Fibroblast of pulmonary artery (primary cell): ENCODE measurements at regions not wholly inside any gene's neighbourhood (a gene's known extent, or its start where the extent isn't known, plus 50 kb on each side); places are given as distances from the start of the nearest gene placed in this dataset.

Experiments
- DNase-seq: peaks from one replicate; pipeline ENCODE4 v3.0.0-alpha.2; 2010; ENCODE audit warnings: low read depth
- H3K4me3 ChIP-seq: replicated peaks from 2 replicates; pipeline ENCODE4 v1.5.1; 2011; ENCODE audit warnings: low read depth, mild to moderate bottlenecking, control low read depth, low read length, moderate library complexity
- CTCF ChIP-seq: IDR thresholded peaks from 2 replicates; pipeline ENCODE4 v1.5.1; 2011; ENCODE audit warnings: mild to moderate bottlenecking, control low read depth, low read length, inconsistent platforms; ENCODE audit errors: missing control alignments

GRCh38 chr3:28575746-28576613, 227.4 kb upstream of the AZI2 start:
- H3K4me3 ChIP-seq, result peak overlapping the region; percentile 4

GRCh38 chr3:28576614-28577200, 228.1 kb upstream of the AZI2 start:
- DNase-seq, result no peak
- TF ChIP-seq CTCF, result no peak
- H3K4me3 ChIP-seq, result no peak overlapping the region

More at GRCh38 chr3:28575746-28576613, 227.4 kb upstream of the AZI2 start:
- no peak for TF ChIP-seq CTCF
- peak; percentile 3 for DNase-seq

GRCh38 chr3:28577941-28578500, 229.4 kb upstream of the AZI2 start:
- DNase-seq, result no peak
- no peak overlapping the region for H3K4me3 ChIP-seq
- no peak for TF ChIP-seq CTCF

- no peak for DNase-seq
- TF ChIP-seq CTCF, result no peak
- no peak overlapping the region for H3K4me3 ChIP-seq
Measured at GRCh38 chr3:28586325-28586724, 237.7 kb upstream of the AZI2 start.

- DNase-seq, result no peak
- no peak for TF ChIP-seq CTCF
- H3K4me3 ChIP-seq, result no peak overlapping the region
Measured at GRCh38 chr3:28587723-28588122, 239.1 kb upstream of the AZI2 start.

- no peak for TF ChIP-seq CTCF
- H3K4me3 ChIP-seq, result no peak overlapping the region
- DNase-seq, result peak; percentile 1
Measured at GRCh38 chr3:28590216-28590615, 241.6 kb upstream of the AZI2 start.
